Endothelial cell of umbilical vein (primary cell): ENCODE measurements at regions not wholly inside any gene's neighbourhood (a gene's known extent, or its start where the extent isn't known, plus 50 kb on each side); places are given as distances from the start of the nearest gene placed in this dataset.

ENCODE experiments used
- BruUV-seq: library from RNA; stranded (reverse); fragments of 400-500 nt; replicated peaks from 2 replicates; lab custom pipeline; 2021; lab: Mats Ljungman, UMichigan
- CTCF ChIA-PET: fragments of 300-600, 350-600 bp; sonication (Branson Sonifier 250); formaldehyde crosslinking; loops from one replicate; lab custom pipeline; 2021; ENCODE audit warnings: antibody characterized with exemption, inconsistent platforms; lab: Charles Lee
- POLR2A ChIA-PET: fragments of 300-600, 350-600 bp; sonication (Branson Sonifier 250); formaldehyde crosslinking; loops from one replicate; lab custom pipeline; 2021; ENCODE audit warnings: antibody characterized with exemption, inconsistent platforms; lab: Charles Lee
- DNase-seq: peaks from one replicate; pipeline ENCODE4 v3.0.0-alpha.2; 2011; ENCODE audit warnings: low read depth, low spot score
- FAIRE-seq: peaks from 2 replicates; lab custom pipeline; 2011; peaks lifted over from hg19 to GRCh38; lab: Jason Lieb, UNC
- H2AFZ ChIP-seq: 2 replicates; pipeline ENCODE4 v1.6.0; 2012; ENCODE audit warnings: low read depth, low read length, control low read depth, inconsistent platforms
- H3K27ac ChIP-seq: 2 replicates; pipeline ENCODE4 v1.5.1; 2011; ENCODE audit warnings: low read depth, mild to moderate bottlenecking, control low read depth, low read length, moderate library complexity; ENCODE audit not compliant: insufficient read depth
- H3K27me3 ChIP-seq, 2 experiments: 2 replicates each; pipeline versions ENCODE4 v1.6.0 to v1.6.1; 2011; ENCODE audit warnings: low read length in 2 of 2, mixed read lengths in 1 of 2; ENCODE audit not compliant: control insufficient read depth in 2 of 2, insufficient read depth in 2 of 2
- H3K36me3 ChIP-seq, 2 experiments: 2 replicates in 1 of 2; 3 replicates in 1 of 2; pipeline ENCODE4 v1.5.1; 2011; ENCODE audit warnings: low read length in 2 of 2, mild to moderate bottlenecking in 1 of 2, moderate library complexity in 1 of 2; ENCODE audit not compliant: control insufficient read depth in 2 of 2, insufficient read depth in 2 of 2; ENCODE audit errors: extremely low read depth in 1 of 2
- H3K4me1 ChIP-seq: 3 replicates; pipeline ENCODE4 v1.5.1; 2011; ENCODE audit warnings: mild to moderate bottlenecking, low read length; ENCODE audit not compliant: control insufficient read depth, insufficient read depth; ENCODE audit errors: extremely low read depth
- H3K4me2 ChIP-seq: 2 replicates; pipeline ENCODE4 v1.6.1; 2011; ENCODE audit warnings: low read length, control low read depth, mixed read lengths; ENCODE audit not compliant: insufficient read depth
- H3K4me3 ChIP-seq, 3 experiments: fragments of 200-600 bp in 1 of 3; sonication (generic), shearing (Covaris generic) in 1 of 3; replicated peaks in 1 of 3; 2 replicates each; pipeline ENCODE4 v1.5.1; 2011 to 2016; ENCODE audit warnings: control low read depth in 3 of 3, low read length in 3 of 3, mild to moderate bottlenecking in 2 of 3, inconsistent platforms in 1 of 3, low read depth in 1 of 3, moderate library complexity in 1 of 3; ENCODE audit not compliant: insufficient read depth in 1 of 3
- H3K79me2 ChIP-seq: 2 replicates; pipeline ENCODE4 v1.6.0; 2012; ENCODE audit warnings: low read length, inconsistent platforms; ENCODE audit not compliant: control insufficient read depth, insufficient read depth
- H3K9ac ChIP-seq: replicated peaks from 2 replicates; pipeline ENCODE3; 2011; ENCODE audit warnings: low read length, control low read depth; ENCODE audit not compliant: insufficient read depth; ENCODE audit errors: extremely low read depth
- H3K9me1 ChIP-seq: replicated peaks from 3 replicates; pipeline ENCODE4 v1.6.0; 2011; ENCODE audit warnings: mild to moderate bottlenecking, low read length; ENCODE audit not compliant: control insufficient read depth, insufficient read depth; ENCODE audit errors: extremely low read depth
- H3K9me3 ChIP-seq: replicated peaks from 2 replicates; pipeline ENCODE4 v1.5.1; 2012; ENCODE audit warnings: low read length, inconsistent platforms; ENCODE audit not compliant: control insufficient read depth, insufficient read depth
- H4K20me1 ChIP-seq: replicated peaks from 2 replicates; pipeline ENCODE3; 2011; ENCODE audit warnings: mild to moderate bottlenecking, low read length; ENCODE audit not compliant: control insufficient read depth, insufficient read depth; ENCODE audit errors: extremely low read depth
- CTCF ChIP-seq, 2 donors: IDR thresholded peaks; 1 replicate in 1 of 2; 2 replicates in 1 of 2; pipeline ENCODE4 v1.5.1; 2011; ENCODE audit warnings: low read length in 2 of 2, mild to moderate bottlenecking in 2 of 2, moderate library complexity in 2 of 2, control low read depth in 1 of 2, inconsistent platforms in 1 of 2, low read depth in 1 of 2; ENCODE audit not compliant: insufficient read depth in 1 of 2; ENCODE audit errors: extremely low read depth in 1 of 2
- EZH2 ChIP-seq: IDR thresholded peaks from 2 replicates; pipeline ENCODE4 v1.6.1; 2012; ENCODE audit warnings: borderline replicate concordance, low read depth, mild to moderate bottlenecking, moderate library complexity, low read length, inconsistent platforms; ENCODE audit not compliant: severe bottlenecking
- FOS ChIP-seq: IDR thresholded peaks from 2 replicates; pipeline ENCODE4 v1.6.1; 2011; ENCODE audit warnings: mild to moderate bottlenecking, low read length, moderate library complexity, borderline replicate concordance; ENCODE audit not compliant: insufficient read depth
- GATA2 ChIP-seq: IDR thresholded peaks from 2 replicates; pipeline ENCODE4 v1.7.0; 2011; ENCODE audit warnings: low read depth, mild to moderate bottlenecking, moderate library complexity, mixed read lengths, low read length; ENCODE audit not compliant: insufficient read length, insufficient read depth
- JUN ChIP-seq: IDR thresholded peaks from 2 replicates; pipeline ENCODE4 v1.6.1; 2011; ENCODE audit warnings: borderline replicate concordance, low read depth; ENCODE audit not compliant: insufficient read length, insufficient read depth
- MAX ChIP-seq: IDR thresholded peaks from 2 replicates; pipeline ENCODE4 v1.6.1; 2011; ENCODE audit not compliant: insufficient read depth, insufficient read length
- MYC ChIP-seq: IDR thresholded peaks from one replicate; pipeline ENCODE4 v1.6.1; 2011; ENCODE audit warnings: mild to moderate bottlenecking, low read depth, low read length
- POLR2A ChIP-seq: IDR thresholded peaks from 2 replicates; pipeline ENCODE4 v1.6.1; 2012; ENCODE audit warnings: low read depth, mild to moderate bottlenecking, control low read depth, low read length
- POLR2AphosphoS5 ChIP-seq: IDR thresholded peaks from 2 replicates; pipeline ENCODE4 v1.6.1; 2012; ENCODE audit warnings: low read depth, mild to moderate bottlenecking, control low read depth, low read length, moderate library complexity; ENCODE audit not compliant: insufficient read depth
- dilution Hi-C: fragments of 300-500 bp; cut with MboI; formaldehyde crosslinking; loops from one replicate; pipeline ENCODE4 v1.15.0; 2019; ENCODE audit warnings: low sequenced_read_pairs; ENCODE audit not compliant: extremely low pct_ligation_motif_present
- intact Hi-C: fragments of 100-400 bp; cut with micrococcal nuclease; formaldehyde crosslinking; loops from one replicate; pipeline ENCODE4 v1.10.0; 2022

- no peaks in the 10 kb centered on the region for H3K36me3 ChIP-seq
- no peaks in the 10 kb centered on the region for H3K9me3 ChIP-seq
- no peak overlapping the region for H3K9ac ChIP-seq
- no peak overlapping the region for H3K4me3 ChIP-seq
- H3K9me1 ChIP-seq, result no peaks in the 10 kb centered on the region
- H3K27ac ChIP-seq, result no peak overlapping the region
- TF ChIP-seq POLR2A (no peak), MAX (no peak), MYC (no peak), EZH2 (no peak), GATA2 (no peak), POLR2AphosphoS5 (no peak), CTCF (IDR thresholded peaks at IDR 0.05; ENCODE audit: extremely low read depth in 1 of 2, insufficient read depth in 1 of 2, low read depth in 1 of 2, low read length in 2 of 2) (no peak), JUN (no peak), FOS (no peak)
- peaks cover 36% of the 10 kb centered on the region for H3K4me1 ChIP-seq
- intact Hi-C loops, result no loop called here
- no peaks in the 10 kb centered on the region for H3K79me2 ChIP-seq
- no peaks in the 10 kb centered on the region for H4K20me1 ChIP-seq
- H3K4me2 ChIP-seq, result no peak overlapping the region
- dilution Hi-C loops, result no loop called here
- H2AFZ ChIP-seq, result no peak overlapping the region
- POLR2A ChIA-PET, result no interaction called here
- DNase-seq (no peak), FAIRE-seq (no peak)
- no peaks in the 10 kb centered on the region for H3K27me3 ChIP-seq
- BruUV-seq, result no TSS peak
- CTCF ChIA-PET, result no interaction called here
Measured at GRCh38 chr18:61989138-61989537, 96.3 kb upstream of the RNF152 start.
